ENCODE measurements at regions not wholly inside any gene's neighbourhood (a gene's known extent, or its start where the extent isn't known, plus 50 kb on each side); places are given as distances from the start of the nearest gene placed in this dataset.
A peak's percentile ranks its signal among the peaks of the same experiment; 100 is the strongest.
"Not testable (repeated sequence)": the region's sequence is repeated elsewhere in the genome, so short reads cannot be mapped to it uniquely, and the experiment has no call there.

DNA sequence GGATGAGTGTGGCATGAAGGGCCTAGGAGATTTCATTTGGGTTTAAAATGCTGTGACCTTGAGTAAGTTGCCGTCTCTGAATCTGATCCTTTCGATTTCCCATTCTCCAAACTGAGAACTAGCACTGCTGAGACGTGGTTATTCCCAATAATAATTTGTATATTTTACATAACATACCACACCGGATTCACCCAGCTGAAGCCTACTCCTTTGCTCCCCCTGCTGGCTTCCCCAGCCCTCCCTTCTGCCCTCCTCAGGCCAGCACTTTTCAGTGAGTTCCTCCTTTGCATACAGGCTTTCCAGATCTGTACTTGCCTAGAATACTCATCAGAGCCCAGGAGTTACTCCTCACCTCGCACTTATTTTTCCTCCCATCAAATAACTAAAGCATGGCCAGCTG is 255.1 kb downstream of the OR4F29 start:
- H3K36me3 Mint-ChIP-seq; DNase-seq; H3K4me3 Mint-ChIP-seq; H3K27ac Mint-ChIP-seq; H3K27me3 Mint-ChIP-seq; H3K9me3 Mint-ChIP-seq; H3K4me1 Mint-ChIP-seq; ATAC-seq (ENCODE audit: low read depth in 2 of 2): not testable (repeated sequence)

DNA sequence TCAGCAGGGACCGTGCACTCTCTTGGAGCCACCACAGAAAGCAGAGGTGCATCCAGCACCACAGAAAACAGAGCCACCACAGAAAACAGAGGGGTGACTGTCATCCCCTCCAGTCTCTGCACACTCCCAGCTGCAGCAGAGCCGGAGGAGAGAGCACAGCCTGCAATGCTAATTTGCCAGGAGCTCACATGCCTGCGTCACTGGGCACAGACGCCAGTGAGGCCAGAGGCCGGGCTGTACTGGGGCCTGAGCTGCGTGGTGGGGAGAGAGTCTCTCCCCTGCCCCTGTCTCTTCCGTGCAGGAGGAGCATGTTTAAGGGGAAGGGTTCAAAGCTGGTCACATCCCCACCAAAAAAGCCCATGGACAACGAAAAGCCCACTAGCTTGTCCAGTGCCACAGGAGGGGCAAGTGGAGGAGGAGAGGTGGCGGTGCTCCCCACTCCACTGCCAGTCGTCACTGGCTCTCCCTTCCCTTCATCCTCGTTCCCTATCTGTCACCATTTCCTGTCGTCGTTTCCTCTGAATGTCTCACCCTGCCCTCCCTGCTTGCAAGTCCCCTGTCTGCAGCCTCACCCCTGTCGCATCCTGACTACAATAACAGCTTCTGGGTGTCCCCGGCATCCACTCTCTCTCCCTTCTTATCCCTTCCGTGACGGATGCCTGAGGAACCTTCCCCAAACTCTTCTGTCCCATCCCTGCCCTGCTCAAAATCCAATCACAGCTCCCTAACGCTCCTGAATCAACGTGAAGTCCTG is 260.0 kb downstream of the OR4F29 start:
- H3K36me3 Mint-ChIP-seq; DNase-seq; H3K9me3 Mint-ChIP-seq; H3K27me3 Mint-ChIP-seq; ATAC-seq (ENCODE audit: low read depth in 2 of 2); H3K4me3 Mint-ChIP-seq: not testable (repeated sequence)
- Mint-ChIP-seq H3K27ac (peak overlapping the region in 2 of 6 donors; percentile 36 to 49), H3K4me1 (peaks cover 0 to 10% (median 0%) of the 10 kb centered on the region in 3 donors)

DNA sequence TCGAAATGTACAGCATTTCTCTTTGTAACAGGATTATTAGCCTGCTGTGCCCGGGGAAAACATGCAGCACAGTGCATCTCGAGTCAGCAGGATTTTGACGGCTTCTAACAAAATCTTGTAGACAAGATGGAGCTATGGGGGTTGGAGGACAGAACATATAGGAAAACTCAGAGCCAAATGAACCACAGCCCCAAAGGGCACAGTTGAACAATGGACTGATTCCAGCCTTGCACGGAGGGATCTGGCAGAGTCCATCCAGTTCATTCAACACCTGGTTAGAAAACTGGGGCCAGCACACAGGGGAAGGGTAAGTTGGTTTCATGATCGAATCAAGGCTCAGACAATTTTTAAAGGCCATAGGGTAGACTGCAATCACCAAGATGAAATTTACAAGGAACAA is 260.8 kb downstream of the OR4F29 start:
- not testable (repeated sequence) for H3K9me3 Mint-ChIP-seq; H3K4me3 Mint-ChIP-seq; H3K27me3 Mint-ChIP-seq; DNase-seq; ATAC-seq (ENCODE audit: low read depth in 2 of 2); H3K36me3 Mint-ChIP-seq
- H3K4me1 Mint-ChIP-seq, result peaks cover 0 to 10% (median 0%) of the 10 kb centered on the region in 3 donors
- H3K27ac Mint-ChIP-seq, result peak overlapping the region in 1 of 6 donors; percentile 82

DNA sequence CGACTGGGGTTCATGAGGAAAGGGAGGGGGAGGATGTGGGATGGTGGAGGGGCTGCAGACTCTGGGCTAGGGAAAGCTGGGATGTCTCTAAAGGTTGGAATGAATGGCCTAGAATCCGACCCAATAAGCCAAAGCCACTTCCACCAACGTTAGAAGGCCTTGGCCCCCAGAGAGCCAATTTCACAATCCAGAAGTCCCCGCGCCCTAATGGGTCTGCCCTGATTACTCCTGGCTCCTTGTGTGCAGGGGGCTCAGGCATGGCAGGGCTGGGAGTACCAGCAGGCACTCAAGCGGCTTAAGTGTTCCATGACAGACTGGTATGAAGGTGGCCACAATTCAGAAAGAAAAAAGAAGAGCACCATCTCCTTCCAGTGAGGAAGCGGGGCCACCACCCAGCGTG is 261.6 kb downstream of the OR4F29 start:
- not testable (repeated sequence) for H3K36me3 Mint-ChIP-seq; DNase-seq; H3K9me3 Mint-ChIP-seq; ATAC-seq (ENCODE audit: low read depth in 2 of 2); H3K27ac Mint-ChIP-seq; H3K4me3 Mint-ChIP-seq; H3K27me3 Mint-ChIP-seq
- peaks cover 0 to 10% (median 0%) of the 10 kb centered on the region in 3 donors for H3K4me1 Mint-ChIP-seq

DNA sequence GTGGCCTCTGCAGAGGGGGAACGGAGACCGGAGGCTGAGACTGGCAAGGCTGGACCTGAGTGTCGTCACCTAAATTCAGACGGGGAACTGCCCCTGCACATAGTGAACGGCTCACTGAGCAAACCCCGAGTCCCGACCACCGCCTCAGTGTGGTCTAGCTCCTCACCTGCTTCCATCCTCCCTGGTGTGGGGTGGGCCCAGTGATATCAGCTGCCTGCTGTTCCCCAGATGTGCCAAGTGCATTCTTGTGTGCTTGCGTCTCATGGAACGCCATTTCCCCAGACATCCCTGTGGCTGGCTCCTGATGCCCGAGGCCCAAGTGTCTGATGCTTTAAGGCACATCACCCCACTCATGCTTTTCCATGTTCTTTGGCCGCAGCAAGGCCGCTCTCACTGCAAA is 262.2 kb downstream of the OR4F29 start:
- H3K27ac Mint-ChIP-seq; H3K36me3 Mint-ChIP-seq; ATAC-seq (ENCODE audit: low read depth in 2 of 2); DNase-seq; H3K27me3 Mint-ChIP-seq; H3K4me3 Mint-ChIP-seq; H3K9me3 Mint-ChIP-seq: not testable (repeated sequence)
- H3K4me1 Mint-ChIP-seq, result peaks cover 0 to 10% (median 0%) of the 10 kb centered on the region in 3 donors

DNA sequence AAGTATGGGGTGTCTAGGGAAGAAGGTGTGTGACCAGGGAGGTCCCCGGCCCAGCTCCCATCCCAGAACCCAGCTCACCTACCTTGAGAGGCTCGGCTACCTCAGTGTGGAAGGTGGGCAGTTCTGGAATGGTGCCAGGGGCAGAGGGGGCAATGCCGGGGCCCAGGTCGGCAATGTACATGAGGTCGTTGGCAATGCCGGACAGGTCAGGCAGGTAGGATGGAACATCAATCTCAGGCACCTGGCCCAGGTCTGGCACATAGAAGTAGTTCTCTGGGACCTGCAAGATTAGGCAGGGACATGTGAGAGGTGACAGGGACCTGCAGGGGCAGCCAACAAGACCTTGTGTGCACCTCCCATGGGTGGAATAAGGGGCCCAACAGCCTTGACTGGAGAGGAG is 264.2 kb downstream of the OR4F29 start:
- H3K4me1 Mint-ChIP-seq, result peaks cover 0 to 10% (median 0%) of the 10 kb centered on the region in 3 donors
- H3K36me3 Mint-ChIP-seq; H3K27me3 Mint-ChIP-seq; H3K4me3 Mint-ChIP-seq; H3K27ac Mint-ChIP-seq; DNase-seq; H3K9me3 Mint-ChIP-seq; ATAC-seq (ENCODE audit: low read depth in 2 of 2): not testable (repeated sequence)

DNA sequence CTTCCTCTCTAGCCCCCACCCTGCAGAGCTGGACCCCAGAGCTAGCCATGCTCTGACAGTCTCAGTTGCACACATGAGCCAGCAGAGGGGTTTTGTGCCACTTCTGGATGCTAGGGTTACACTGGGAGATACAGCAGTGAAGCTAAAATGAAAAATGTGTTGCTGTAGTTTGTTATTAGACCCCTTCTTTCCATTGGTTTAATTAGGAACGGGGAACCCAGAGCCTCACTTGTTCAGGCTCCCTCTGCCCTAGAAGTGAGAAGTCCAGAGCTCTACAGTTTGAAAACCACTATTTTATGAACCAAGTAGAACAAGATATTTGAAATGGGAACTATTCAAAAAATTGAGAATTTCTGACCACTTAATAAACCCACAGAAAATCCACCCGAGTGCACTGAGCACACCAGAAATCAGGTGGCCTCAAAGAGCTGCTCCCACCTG is 264.8 kb downstream of the OR4F29 start:
- not testable (repeated sequence) for ATAC-seq (ENCODE audit: low read depth in 2 of 2); H3K9me3 Mint-ChIP-seq; DNase-seq; H3K4me3 Mint-ChIP-seq; H3K27me3 Mint-ChIP-seq; H3K36me3 Mint-ChIP-seq; H3K27ac Mint-ChIP-seq
- peaks cover 0 to 10% (median 0%) of the 10 kb centered on the region in 3 donors for H3K4me1 Mint-ChIP-seq

DNA sequence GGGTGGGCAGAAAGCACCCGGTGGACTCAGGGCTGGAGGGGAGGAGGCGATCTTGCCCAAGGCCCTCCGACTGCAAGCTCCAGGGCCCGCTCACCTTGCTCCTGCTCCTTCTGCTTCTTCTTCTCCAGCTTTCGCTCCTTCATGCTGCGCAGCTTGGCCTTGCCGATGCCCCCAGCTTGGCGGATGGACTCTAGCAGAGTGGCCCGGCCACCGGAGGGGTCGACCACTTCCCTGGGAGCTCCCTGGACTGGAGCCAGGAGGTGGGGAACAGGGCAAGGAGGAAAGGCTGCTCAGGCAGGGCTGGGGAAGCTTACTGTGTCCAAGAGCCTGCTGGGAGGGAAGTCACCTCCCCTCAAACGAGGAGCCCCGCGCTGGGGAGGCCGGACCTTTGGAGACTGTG is 265.3 kb downstream of the OR4F29 start:
- not testable (repeated sequence) for ATAC-seq (ENCODE audit: low read depth in 2 of 2); H3K9me3 Mint-ChIP-seq; H3K4me3 Mint-ChIP-seq; DNase-seq; H3K4me1 Mint-ChIP-seq; H3K36me3 Mint-ChIP-seq; H3K27ac Mint-ChIP-seq; H3K27me3 Mint-ChIP-seq

DNA sequence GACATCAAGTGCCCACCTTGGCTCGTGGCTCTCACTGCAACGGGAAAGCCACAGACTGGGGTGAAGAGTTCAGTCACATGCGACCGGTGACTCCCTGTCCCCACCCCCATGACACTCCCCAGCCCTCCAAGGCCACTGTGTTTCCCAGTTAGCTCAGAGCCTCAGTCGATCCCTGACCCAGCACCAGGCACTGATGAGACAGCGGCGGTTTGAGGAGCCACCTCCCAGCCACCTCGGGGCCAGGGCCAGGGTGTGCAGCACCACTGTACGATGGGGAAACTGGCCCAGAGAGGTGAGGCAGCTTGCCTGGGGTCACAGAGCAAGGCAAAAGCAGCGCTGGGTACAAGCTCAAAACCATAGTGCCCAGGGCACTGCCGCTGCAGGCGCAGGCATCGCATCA is 266.0 kb downstream of the OR4F29 start:
- not testable (repeated sequence) for H3K27me3 Mint-ChIP-seq; H3K4me3 Mint-ChIP-seq; H3K27ac Mint-ChIP-seq; ATAC-seq (ENCODE audit: low read depth in 2 of 2); DNase-seq; H3K36me3 Mint-ChIP-seq; H3K4me1 Mint-ChIP-seq; H3K9me3 Mint-ChIP-seq

DNA sequence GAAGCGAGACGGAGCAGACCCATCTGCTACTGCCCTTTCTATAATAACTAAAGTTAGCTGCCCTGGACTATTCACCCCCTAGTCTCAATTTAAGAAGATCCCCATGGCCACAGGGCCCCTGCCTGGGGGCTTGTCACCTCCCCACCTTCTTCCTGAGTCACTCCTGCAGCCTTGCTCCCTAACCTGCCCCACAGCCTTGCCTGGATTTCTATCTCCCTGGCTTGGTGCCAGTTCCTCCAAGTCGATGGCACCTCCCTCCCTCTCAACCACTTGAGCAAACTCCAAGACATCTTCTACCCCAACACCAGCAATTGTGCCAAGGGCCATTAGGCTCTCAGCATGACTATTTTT is 267.2 kb downstream of the OR4F29 start:
- not testable (repeated sequence) for H3K9me3 Mint-ChIP-seq; H3K27me3 Mint-ChIP-seq; H3K4me1 Mint-ChIP-seq; H3K36me3 Mint-ChIP-seq; ATAC-seq (ENCODE audit: low read depth in 2 of 2); DNase-seq; H3K4me3 Mint-ChIP-seq; H3K27ac Mint-ChIP-seq

DNA sequence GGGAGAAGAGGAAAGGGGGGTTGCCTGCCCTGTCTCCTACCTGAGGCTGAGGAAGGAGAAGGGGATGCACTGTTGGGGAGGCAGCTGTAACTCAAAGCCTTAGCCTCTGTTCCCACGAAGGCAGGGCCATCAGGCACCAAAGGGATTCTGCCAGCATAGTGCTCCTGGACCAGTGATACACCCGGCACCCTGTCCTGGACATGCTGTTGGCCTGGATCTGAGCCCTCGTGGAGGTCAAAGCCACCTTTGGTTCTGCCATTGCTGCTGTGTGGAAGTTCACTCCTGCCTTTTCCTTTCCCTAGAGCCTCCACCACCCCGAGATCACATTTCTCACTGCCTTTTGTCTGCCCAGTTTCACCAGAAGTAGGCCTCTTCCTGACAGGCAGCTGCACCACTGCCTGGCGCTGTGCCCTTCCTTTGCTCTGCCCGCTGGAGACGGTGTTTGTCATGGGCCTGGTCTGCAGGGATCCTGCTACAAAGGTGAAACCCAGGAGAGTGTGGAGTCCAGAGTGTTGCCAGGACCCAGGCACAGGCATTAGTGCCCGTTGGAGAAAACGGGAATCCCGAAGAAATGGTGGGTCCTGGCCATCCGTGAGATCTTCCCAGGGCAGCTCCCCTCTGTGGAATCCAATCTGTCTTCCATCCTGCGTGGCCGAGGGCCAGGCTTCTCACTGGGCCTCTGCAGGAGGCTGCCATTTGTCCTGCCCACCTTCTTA is 267.7 kb downstream of the OR4F29 start:
- ATAC-seq (ENCODE audit: low read depth in 2 of 2); H3K4me3 Mint-ChIP-seq; H3K27ac Mint-ChIP-seq; H3K4me1 Mint-ChIP-seq; DNase-seq; H3K36me3 Mint-ChIP-seq; H3K27me3 Mint-ChIP-seq; H3K9me3 Mint-ChIP-seq: not testable (repeated sequence)

DNA sequence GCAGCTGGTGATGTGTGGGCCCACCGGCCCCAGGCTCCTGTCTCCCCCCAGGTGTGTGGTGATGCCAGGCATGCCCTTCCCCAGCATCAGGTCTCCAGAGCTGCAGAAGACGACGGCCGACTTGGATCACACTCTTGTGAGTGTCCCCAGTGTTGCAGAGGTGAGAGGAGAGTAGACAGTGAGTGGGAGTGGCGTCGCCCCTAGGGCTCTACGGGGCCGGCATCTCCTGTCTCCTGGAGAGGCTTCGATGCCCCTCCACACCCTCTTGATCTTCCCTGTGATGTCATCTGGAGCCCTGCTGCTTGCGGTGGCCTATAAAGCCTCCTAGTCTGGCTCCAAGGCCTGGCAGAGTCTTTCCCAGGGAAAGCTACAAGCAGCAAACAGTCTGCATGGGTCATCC is 268.4 kb downstream of the OR4F29 start:
- ATAC-seq (ENCODE audit: low read depth in 2 of 2); H3K27ac Mint-ChIP-seq; H3K27me3 Mint-ChIP-seq; H3K9me3 Mint-ChIP-seq; H3K4me1 Mint-ChIP-seq; H3K36me3 Mint-ChIP-seq; H3K4me3 Mint-ChIP-seq; DNase-seq: not testable (repeated sequence)

DNA sequence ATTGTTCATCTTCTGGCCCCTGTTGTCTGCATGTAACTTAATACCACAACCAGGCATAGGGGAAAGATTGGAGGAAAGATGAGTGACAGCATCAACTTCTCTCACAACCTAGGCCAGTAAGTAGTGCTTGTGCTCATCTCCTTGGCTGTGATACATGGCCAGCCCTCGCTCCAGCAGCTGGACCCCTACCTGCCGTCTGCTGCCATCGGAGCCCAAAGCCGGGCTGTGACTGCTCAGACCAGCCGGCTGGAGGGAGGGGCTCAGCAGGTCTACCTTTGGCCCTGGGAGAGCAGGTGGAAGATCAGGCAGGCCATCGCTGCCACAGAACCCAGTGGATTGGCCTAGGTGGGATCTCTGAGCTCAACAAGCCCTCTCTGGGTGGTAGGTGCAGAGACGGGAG is 268.8 kb downstream of the OR4F29 start:
- H3K4me3 Mint-ChIP-seq, result peak overlapping the region in 1 of 8 donors; percentile 22
- H3K36me3 Mint-ChIP-seq; ATAC-seq (ENCODE audit: low read depth in 2 of 2); H3K27me3 Mint-ChIP-seq; DNase-seq; H3K9me3 Mint-ChIP-seq; H3K27ac Mint-ChIP-seq; H3K4me1 Mint-ChIP-seq: not testable (repeated sequence)

Measured in naive B cell (primary cell).